Activated CD8-positive, alpha-beta memory T cell treated with anti-CD3 and anti-CD28 coated beads for 1 hour (primary cell): ENCODE measurements at regions not wholly inside any gene's neighbourhood (a gene's known extent, or its start where the extent isn't known, plus 50 kb on each side); places are given as distances from the start of the nearest gene placed in this dataset.
"Not testable (repeated sequence)": the region's sequence is repeated elsewhere in the genome, so short reads cannot be mapped to it uniquely, and the experiment has no call there.

Experiments
- DNase-seq, 2 donors: peaks; one replicate each; pipeline ENCODE4 v3.0.0-alpha.2; 2020; ENCODE audit warnings: low read depth in 1 of 2; ENCODE audit errors: extremely low read depth in 1 of 2

GRCh38 chr14:55766071-55766470 is 186.1 kb downstream of the KTN1 start:
- no peak for DNase-seq

GRCh38 chr14:55767286-55767685 is 187.3 kb downstream of the KTN1 start:
- DNase-seq, result no peak

GRCh38 chr14:55769877-55770276 is 189.9 kb downstream of the KTN1 start:
- DNase-seq, result no peak

- DNase-seq, result no peak
These were observed 191.4 kb downstream of the KTN1 start for GRCh38 chr14:55771242-55771981.

- no peak for DNase-seq
These were observed 192.5 kb downstream of the KTN1 start for GRCh38 chr14:55772486-55772885.

- no peak for DNase-seq
These were observed 193.3 kb downstream of the KTN1 start for GRCh38 chr14:55773312-55773711.

- no peak for DNase-seq
These were observed 194.1 kb downstream of the KTN1 start for GRCh38 chr14:55773984-55774545.

- DNase-seq, result no peak
These were observed 197.9 kb downstream of the KTN1 start for GRCh38 chr14:55777877-55778276.

- DNase-seq, result no peak
These were observed 200.3 kb downstream of the KTN1 start for GRCh38 chr14:55780156-55780946.

- no peak for DNase-seq
These were observed 201.0 kb downstream of the KTN1 start for GRCh38 chr14:55781046-55781445.

- no peak for DNase-seq
These were observed 202.2 kb downstream of the KTN1 start for GRCh38 chr14:55782166-55782565.

GRCh38 chr14:55789406-55789805 is 209.4 kb downstream of the KTN1 start:
- DNase-seq, result no peak

GRCh38 chr14:55794655-55795595 is 214.9 kb downstream of the KTN1 start:
- DNase-seq, result no peak

GRCh38 chr14:55796513-55796912 is 216.5 kb downstream of the KTN1 start:
- not testable (repeated sequence) for DNase-seq

GRCh38 chr14:55798406-55798805 is 218.4 kb downstream of the KTN1 start:
- no peak for DNase-seq

GRCh38 chr14:55799508-55800095 is 219.6 kb downstream of the KTN1 start:
- no peak for DNase-seq

GRCh38 chr14:55800156-55800785 is 220.3 kb downstream of the KTN1 start:
- no peak for DNase-seq

GRCh38 chr14:55801121-55801520 is 221.1 kb downstream of the KTN1 start:
- no peak for DNase-seq

GRCh38 chr14:55802986-55803872 is 223.2 kb downstream of the KTN1 start:
- no peak for DNase-seq
